Activated gamma-delta T cell treated with Interleukin-2 at 50 U/mL for 16 hours (primary cell): ENCODE measurements at regions not wholly inside any gene's neighbourhood (a gene's known extent, or its start where the extent isn't known, plus 50 kb on each side); places are given as distances from the start of the nearest gene placed in this dataset.
"Not testable (repeated sequence)": the region's sequence is repeated elsewhere in the genome, so short reads cannot be mapped to it uniquely, and the experiment has no call there.

Experiments
- DNase-seq: peaks from one replicate; pipeline ENCODE4 v3.0.0-alpha.2; 2020

DNA sequence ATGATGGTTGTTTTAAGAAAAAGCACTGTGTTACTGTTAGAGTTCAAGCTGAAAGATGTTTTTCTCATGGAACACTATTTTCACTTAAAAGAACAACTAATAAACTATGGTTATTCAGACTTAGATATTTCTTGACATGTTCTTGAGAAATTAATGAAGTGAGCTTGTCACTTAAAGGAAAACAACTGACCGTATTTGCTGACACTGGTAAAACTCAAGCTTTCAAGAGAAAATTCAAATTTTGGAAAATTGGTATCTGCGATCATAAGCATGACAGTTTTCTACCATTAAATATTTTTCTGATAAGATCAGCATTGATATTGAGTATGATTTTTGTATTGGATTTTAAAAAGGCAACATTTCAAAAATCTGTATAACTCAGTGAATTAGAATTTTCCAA lies 549.5 kb upstream of the ACTRT1 start:
- no peak for DNase-seq

DNA sequence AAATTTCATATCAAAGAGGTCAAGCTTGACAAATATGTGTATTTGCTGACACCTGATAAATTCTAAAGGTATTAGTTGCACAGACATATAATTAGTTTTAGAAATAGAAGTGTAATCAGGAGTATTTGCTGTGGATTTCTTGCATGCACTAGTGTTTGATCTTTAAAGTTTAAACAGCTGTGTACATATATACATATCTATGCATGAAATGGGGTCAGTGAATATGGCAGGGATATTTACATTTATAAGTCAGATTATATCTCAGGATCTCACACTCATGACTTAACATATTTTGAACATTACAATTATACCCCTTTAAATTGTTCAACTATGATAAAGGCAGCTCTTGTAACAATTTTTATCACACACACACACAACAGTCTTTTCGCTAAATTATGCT lies 547.4 kb upstream of the ACTRT1 start:
- no peak for DNase-seq

GRCh38 chrX:128582036-128582435 lies 529.8 kb upstream of the ACTRT1 start:
- no peak for DNase-seq

DNA sequence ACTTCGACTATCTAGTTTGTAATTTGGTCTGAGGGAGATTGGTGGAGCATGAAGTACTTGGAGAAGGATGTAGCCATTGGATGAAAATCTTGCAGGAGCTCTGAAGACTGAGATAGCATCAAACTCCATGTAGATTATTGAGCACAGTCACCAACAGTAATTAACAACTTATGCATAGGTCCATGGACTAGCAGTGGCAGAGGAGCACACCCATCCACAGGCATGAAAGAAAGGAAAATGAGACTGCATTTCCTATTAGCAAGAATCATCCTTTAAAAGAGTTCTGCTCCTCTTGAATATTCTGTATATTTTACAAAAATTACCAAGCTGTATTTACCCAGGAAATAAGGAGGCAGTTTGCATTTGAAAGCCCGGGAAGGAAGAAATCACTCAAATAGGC lies 529.4 kb upstream of the ACTRT1 start:
- DNase-seq, result no peak

DNA sequence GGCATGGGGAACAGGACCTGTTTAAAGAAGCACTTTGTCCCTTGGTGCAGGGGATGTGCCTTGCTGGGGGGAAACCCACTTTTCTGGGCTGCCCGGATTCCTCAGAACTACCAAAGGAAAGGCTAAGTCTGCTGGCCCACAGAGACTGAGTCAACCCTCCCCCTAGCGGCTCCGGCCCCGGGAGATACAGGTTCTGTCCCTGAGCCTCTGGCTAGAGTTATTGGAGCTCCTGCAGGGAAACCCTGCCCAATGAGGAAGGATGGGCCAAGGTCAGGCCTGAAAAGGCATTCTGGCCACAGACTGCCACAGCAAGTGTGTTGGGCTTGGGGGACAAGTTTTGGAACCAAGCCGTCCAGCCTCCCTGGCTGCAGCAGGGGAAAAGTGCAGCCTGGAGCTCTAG lies 490.9 kb upstream of the ACTRT1 start:
- DNase-seq, result no peak

DNA sequence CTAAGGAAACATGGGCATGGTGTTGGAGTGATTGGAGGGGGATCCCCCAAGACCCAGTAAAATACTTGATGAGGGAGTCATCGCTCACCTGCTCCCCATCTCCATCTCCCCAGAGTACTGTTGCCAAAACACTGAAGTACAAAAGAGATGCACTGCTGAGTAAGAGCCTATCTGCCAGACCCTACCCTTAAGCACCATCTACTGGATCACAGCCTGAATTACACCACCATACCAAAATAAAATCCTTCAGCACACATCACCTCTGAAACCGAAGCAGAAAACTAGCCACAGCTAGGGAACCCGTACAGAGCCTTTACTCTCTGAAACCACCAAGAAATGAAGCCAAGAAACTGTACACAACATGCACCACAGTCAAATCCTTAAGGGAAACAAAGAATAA lies 466.3 kb upstream of the ACTRT1 start:
- no peak for DNase-seq

- no peak for DNase-seq
Observed at GRCh38 chrX:128517691-128518090, 465.5 kb upstream of the ACTRT1 start.

DNA sequence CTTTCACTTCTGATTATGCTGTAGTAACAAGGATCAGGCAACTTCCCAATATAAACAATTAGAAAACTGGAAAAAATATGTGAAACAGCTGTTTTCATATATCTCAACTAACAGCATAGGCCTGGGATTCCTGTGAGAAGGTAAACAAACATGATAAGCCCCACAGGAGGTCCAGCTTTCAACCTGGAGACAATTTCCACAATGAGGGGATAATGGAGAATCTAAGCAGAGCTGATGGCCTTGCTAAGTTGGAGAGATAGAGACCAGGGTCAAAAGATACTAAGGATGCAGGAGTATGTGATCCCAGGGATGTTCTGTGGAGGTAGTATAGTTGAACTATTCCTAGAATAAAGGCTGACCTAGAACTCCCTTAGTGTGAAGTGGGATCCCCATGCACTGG lies 452.3 kb upstream of the ACTRT1 start:
- DNase-seq, result no peak

GRCh38 chrX:128464116-128464515 lies 411.9 kb upstream of the ACTRT1 start:
- no peak for DNase-seq

DNA sequence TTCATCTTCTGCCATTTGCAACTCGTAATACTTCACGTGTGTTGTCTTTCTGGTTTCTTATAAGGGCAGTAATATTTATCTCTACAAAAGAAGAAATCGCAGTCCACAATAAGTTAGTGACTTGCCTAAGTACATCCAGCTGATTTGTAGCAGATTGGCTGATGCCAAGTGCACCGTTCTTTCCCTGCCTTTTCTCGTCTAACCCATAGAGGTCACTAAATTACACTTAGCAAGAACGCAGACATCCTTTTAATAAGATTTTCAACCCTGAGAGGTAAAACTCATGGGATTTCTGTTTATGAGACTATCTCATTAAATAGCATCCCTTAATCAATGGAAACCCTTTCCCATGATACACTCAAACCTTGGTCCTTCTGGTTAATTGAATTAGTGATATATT lies 408.6 kb upstream of the ACTRT1 start:
- DNase-seq, result no peak

DNA sequence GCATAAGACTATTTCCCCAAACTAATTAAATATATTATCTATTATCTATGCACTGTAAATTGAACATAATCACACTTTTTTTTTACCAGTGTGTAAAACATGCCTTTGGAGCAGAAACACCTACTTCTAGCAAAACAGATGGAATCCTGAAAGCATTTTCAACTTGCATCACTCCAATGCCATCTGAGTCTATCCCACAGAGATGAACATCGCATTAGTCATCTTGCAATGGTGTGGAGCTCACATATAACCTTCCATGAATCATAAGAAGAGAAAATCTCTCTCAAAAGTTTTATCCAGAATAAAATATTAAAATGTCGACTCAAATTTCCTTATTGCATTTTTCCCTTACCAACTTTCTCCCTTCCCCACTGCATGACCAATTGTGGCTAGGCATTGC lies 406.7 kb upstream of the ACTRT1 start:
- DNase-seq, result no peak

DNA sequence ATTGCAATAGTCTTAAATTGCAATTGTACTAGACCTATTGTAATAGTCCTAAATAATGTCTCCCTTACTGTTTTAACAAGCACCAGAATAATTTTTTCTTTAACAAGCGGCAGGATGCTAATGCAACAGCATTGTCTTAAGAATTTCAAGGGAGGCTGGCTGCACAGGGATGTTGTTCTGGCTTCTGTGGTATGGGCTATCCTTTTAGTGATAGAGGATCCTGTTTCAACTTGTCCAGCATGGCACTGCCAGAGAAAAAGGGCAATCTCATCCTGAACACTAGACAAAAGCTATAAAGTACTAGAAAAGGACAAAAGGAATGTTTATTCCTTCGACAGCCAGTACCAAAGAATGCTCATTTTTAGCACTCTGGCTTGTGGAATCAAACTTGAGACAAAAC lies 405.5 kb upstream of the ACTRT1 start:
- DNase-seq, result no peak

GRCh38 chrX:128439159-128439558 lies 387.0 kb upstream of the ACTRT1 start:
- DNase-seq, result no peak

- DNase-seq, result no peak
Observed at GRCh38 chrX:128438082-128438481, 385.9 kb upstream of the ACTRT1 start.

GRCh38 chrX:128436397-128437103 lies 384.3 kb upstream of the ACTRT1 start:
- no peak for DNase-seq

DNA sequence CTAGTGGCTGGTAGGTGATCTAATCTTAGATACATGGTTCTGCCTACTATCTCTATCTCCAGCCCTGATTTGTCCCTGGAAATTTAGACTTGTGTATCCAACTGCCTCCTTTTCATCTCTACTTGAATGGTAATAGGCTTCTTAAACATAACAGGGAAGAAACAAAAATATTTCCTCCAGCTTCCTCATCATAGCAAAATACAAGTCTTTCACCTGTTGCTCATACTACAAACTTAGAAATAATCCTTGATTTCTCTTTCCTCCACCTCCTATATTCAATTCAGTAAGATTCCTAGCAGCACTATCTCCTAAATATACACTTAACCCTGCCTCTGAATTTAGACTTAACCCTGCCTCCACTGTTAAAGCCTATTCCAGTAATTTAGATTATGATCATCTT lies 373.3 kb upstream of the ACTRT1 start:
- DNase-seq, result no peak

DNA sequence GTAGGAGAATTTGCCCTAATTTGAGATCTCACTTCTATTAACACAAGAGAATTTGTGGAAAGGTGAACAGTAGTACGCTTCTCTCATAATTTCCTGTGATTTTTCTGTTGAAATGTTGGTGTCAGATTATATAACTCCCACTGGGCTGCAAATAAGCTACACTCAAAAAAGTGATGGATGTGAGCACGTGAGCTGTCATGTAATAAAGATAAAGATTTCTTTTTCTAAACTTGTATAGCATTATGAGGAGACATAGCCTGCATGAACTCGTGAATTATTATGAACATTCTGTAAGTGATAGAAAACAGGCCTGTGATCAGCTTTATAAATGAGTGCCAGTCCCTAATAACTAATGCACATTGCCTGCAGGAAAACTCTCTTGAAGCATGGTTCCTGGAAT lies 356.6 kb upstream of the ACTRT1 start:
- no peak for DNase-seq

- no peak for DNase-seq
Observed at GRCh38 chrX:128396601-128397000, 344.4 kb upstream of the ACTRT1 start.

DNA sequence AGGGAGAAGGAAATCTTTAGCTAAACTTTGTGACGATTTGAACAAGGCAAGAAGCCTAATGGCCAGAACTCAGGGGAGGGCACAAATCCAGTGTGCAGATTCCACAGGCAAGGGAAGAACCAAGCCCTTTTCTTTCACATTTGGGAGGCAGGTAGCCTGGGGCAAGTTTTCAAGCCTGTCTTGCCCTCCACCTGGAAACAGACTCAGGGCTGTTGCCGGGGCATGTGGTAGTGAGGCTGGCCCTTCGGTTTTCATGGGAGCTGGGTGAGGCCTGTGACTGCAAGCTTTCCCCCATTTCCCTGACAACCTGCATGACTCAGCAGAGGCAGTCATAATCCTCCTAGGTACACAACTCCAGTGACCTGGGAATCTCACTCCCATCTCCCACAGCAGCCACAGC lies 331.6 kb upstream of the ACTRT1 start:
- not testable (repeated sequence) for DNase-seq

DNA sequence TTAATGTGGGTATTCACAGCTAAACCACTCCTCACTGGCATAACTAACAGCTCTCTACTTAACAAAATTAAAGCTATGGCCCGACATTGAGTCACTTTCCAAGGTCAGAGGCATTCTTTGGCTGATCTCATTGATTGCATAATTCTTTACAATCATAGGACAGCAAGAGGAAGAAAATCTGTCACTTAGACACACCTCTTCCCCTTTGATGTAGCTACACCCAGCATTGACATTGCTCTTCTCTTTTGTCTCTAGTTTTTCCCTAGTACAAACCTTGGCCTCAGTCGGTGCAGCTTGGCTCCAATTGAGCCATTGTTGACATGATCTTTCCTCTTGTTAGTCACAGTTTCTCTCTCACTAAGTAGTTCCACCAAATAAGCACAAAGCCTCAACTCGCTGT lies 313.3 kb upstream of the ACTRT1 start:
- DNase-seq, result no peak

- DNase-seq, result no peak
Observed at GRCh38 chrX:128335671-128336070, 283.5 kb upstream of the ACTRT1 start.

GRCh38 chrX:128334821-128335220 lies 282.6 kb upstream of the ACTRT1 start:
- DNase-seq, result no peak

GRCh38 chrX:128310912-128311311 lies 258.7 kb upstream of the ACTRT1 start:
- DNase-seq, result no peak

- DNase-seq, result no peak
Observed at GRCh38 chrX:128309311-128309710, 257.1 kb upstream of the ACTRT1 start.

DNA sequence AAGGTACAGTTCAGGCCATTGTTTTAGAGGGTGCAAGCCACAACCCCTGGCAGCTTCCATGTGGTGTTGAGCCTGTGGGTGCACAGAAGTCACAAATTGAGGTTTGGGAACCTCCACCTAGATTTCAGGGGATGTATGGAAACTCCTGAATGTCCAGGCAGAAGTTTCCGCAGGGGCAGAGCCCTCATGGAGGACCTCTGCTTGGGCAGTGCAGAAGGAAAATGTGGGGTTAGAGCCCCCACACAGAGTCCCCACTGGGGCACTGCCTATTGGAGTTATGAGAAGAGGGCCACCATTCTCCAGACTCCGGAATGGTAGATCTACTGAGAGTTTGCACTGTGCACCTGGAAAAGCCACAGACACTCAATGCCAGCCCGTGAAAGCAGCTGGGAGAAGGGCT lies 242.0 kb upstream of the ACTRT1 start:
- DNase-seq, result no peak

DNA sequence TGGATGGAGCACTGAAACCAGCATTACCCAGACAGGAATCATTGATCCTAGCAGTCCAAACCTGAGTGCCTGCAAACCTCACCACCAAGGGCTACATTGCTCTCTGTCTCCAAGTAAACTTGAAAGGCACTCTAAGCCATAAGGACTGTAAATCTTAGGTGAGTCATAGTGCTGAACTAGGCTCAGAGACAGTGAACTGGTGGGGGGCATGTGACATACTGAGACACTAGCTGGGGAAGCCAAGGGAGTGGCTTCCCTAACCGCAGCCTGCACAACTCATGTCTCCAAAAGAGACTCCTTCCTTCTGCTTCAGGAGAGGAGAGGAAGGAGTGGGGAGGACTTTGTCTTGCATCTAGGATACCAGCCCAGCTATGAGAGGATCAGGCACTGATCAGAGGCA lies 235.5 kb upstream of the ACTRT1 start:
- no peak for DNase-seq
